Progenitor cell of endocrine pancreas (in vitro differentiated cells): ENCODE measurements at regions not wholly inside any gene's neighbourhood (a gene's known extent, or its start where the extent isn't known, plus 50 kb on each side); places are given as distances from the start of the nearest gene placed in this dataset.

Source experiments
- DNase-seq: peaks from one replicate; pipeline ENCODE4 v3.0.0; 2021; ENCODE audit warnings: low spot score; ENCODE audit not compliant: unreplicated experiment
- H3K27ac Mint-ChIP-seq: 2 replicates; pipeline ENCODE4 v1.8.0; 2021; ENCODE audit warnings: mild to moderate bottlenecking, moderate library complexity, mixed read lengths
- H3K27me3 Mint-ChIP-seq: 2 replicates; pipeline ENCODE4 v1.8.0; 2021; ENCODE audit warnings: mixed read lengths
- H3K36me3 Mint-ChIP-seq: 2 replicates; pipeline ENCODE4 v1.8.0; 2022; ENCODE audit warnings: mixed read lengths; ENCODE audit not compliant: insufficient read depth
- H3K4me1 Mint-ChIP-seq: 2 replicates; pipeline ENCODE4 v1.8.0; 2021; ENCODE audit warnings: low read depth, mixed read lengths
- H3K4me3 Mint-ChIP-seq: 2 replicates; pipeline ENCODE4 v1.8.0; 2021; ENCODE audit warnings: low read depth, mild to moderate bottlenecking, moderate library complexity, mixed read lengths
- H3K9me3 Mint-ChIP-seq: 2 replicates; pipeline ENCODE4 v1.8.0; 2021; ENCODE audit warnings: low read depth, mixed read lengths
- TF ChIP-seq, protein P1 (sequence below): fragments of 200-600 bp; sonication (generic); IDR thresholded peaks from one replicate; pipeline ENCODE4 v1.5.0; 2021; ENCODE audit warnings: antibody characterized with exemption, mild to moderate bottlenecking; ENCODE audit not compliant: unreplicated experiment

- DNase-seq = no peak
- TF ChIP-seq, protein P1, sequence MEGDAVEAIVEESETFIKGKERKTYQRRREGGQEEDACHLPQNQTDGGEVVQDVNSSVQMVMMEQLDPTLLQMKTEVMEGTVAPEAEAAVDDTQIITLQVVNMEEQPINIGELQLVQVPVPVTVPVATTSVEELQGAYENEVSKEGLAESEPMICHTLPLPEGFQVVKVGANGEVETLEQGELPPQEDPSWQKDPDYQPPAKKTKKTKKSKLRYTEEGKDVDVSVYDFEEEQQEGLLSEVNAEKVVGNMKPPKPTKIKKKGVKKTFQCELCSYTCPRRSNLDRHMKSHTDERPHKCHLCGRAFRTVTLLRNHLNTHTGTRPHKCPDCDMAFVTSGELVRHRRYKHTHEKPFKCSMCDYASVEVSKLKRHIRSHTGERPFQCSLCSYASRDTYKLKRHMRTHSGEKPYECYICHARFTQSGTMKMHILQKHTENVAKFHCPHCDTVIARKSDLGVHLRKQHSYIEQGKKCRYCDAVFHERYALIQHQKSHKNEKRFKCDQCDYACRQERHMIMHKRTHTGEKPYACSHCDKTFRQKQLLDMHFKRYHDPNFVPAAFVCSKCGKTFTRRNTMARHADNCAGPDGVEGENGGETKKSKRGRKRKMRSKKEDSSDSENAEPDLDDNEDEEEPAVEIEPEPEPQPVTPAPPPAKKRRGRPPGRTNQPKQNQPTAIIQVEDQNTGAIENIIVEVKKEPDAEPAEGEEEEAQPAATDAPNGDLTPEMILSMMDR = no peak
- H3K4me3 Mint-ChIP-seq = no peak overlapping the region
- H3K36me3 Mint-ChIP-seq = no peaks in the 10 kb centered on the region
- H3K27ac Mint-ChIP-seq = no peak overlapping the region
- H3K4me1 Mint-ChIP-seq = peaks cover 11% of the 10 kb centered on the region
- no peaks in the 10 kb centered on the region for H3K27me3 Mint-ChIP-seq
- H3K9me3 Mint-ChIP-seq = no peaks in the 10 kb centered on the region
These were observed 214.1 kb downstream of the SHQ1 start for GRCh38 chr3:72634128-72634527.

DNA sequence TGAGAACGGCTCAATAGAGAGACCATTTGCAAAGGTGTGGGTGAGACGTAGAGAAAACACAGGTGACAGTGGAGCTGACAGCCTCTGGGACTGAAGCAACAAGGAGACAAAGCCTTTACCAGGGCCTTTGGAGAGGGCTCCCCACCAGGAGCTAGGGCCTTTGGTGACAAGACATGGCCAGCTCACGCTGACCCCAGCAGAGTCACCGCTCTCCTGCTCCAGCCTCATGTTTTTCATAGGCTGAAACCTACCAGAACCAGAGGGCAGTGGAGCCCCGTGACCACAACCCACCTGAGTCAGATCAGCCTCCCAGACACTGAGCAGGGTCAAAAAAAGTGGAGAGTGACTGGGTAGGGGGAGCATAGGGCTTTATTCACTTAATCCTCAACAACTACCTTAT lies 214.7 kb downstream of the SHQ1 start:
- Mint-ChIP-seq H3K27me3 (no peaks in the 10 kb centered on the region), H3K4me1 (peaks cover 16% of the 10 kb centered on the region), H3K36me3 (no peaks in the 10 kb centered on the region), H3K4me3 (no peak overlapping the region), H3K9me3 (no peaks in the 10 kb centered on the region), H3K27ac (no peak overlapping the region)
- TF ChIP-seq, protein P1 = no peak
- no peak for DNase-seq

DNA sequence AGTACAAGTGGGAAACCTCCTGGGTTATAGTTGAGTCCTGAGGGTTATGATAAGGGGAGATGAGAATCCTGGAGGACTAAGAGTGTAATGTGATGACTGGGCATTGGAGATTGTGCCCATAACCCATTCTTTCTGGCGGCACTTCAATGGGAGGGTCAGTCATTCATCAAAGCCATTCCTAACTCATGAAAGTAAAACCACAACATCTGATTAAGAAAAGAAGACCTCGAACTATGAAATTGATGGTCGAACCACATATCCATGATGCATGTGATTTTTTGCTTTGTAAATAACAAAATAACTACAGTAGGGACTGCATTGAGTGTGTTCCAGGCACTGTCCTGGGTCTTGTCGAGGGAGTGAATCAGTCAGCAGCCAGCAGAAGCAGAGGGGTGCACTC lies 215.1 kb downstream of the SHQ1 start:
- H3K9me3 Mint-ChIP-seq = no peaks in the 10 kb centered on the region
- H3K27ac Mint-ChIP-seq = no peak overlapping the region
- no peaks in the 10 kb centered on the region for H3K27me3 Mint-ChIP-seq
- H3K4me3 Mint-ChIP-seq = no peak overlapping the region
- no peaks in the 10 kb centered on the region for H3K36me3 Mint-ChIP-seq
- DNase-seq = no peak
- TF ChIP-seq, protein P1 = no peak
- H3K4me1 Mint-ChIP-seq = peaks cover 20% of the 10 kb centered on the region

DNA sequence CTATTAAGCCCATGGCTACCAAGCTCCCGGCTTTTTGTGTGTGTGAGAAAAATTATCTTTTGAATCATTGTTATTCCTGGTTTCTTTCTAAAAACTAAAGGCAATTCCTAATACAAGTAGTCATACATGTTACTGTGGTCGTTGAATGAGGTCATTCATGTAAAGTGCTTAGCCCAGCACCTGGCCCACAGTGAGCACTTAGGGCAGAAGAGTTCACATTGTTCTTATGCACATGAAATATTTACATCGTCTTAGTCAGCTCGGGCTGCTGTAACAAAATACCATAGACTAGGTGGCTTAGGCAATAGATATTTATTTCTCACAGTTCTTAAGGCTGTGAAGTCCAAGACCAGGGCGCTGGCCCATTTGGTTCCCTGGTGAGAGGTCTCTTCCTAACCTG lies 216.1 kb downstream of the SHQ1 start:
- Mint-ChIP-seq H3K4me1 (peaks cover 29% of the 10 kb centered on the region), H3K4me3 (no peak overlapping the region), H3K36me3 (no peaks in the 10 kb centered on the region), H3K27me3 (no peaks in the 10 kb centered on the region), H3K27ac (no peak overlapping the region), H3K9me3 (no peaks in the 10 kb centered on the region)
- no peak for DNase-seq
- TF ChIP-seq, protein P1 = no peak

GRCh38 chr3:72630969-72631344 lies 217.3 kb downstream of the SHQ1 start:
- no peak for DNase-seq
- Mint-ChIP-seq H3K36me3 (no peaks in the 10 kb centered on the region), H3K27ac (no peak overlapping the region), H3K27me3 (no peaks in the 10 kb centered on the region), H3K9me3 (no peaks in the 10 kb centered on the region), H3K4me3 (no peak overlapping the region), H3K4me1 (peaks cover 30% of the 10 kb centered on the region)
- TF ChIP-seq, protein P1 = no peak
